Osteoblast (primary cell): ENCODE measurements at regions not wholly inside any gene's neighbourhood (a gene's known extent, or its start where the extent isn't known, plus 50 kb on each side); places are given as distances from the start of the nearest gene placed in this dataset.

Source experiments
- DNase-seq: peaks from one replicate; pipeline ENCODE4 v3.0.0; 2011; ENCODE audit warnings: low spot score, mixed read lengths; ENCODE audit not compliant: insufficient read length; ENCODE audit errors: missing footprints
- H2AFZ ChIP-seq: 2 replicates; pipeline ENCODE4 v1.6.0; 2011; ENCODE audit warnings: mild to moderate bottlenecking, low read length
- H3K27ac ChIP-seq: 2 replicates; pipeline ENCODE4 v1.5.1; 2011; ENCODE audit warnings: mild to moderate bottlenecking, low read depth, low read length, moderate library complexity
- H3K27me3 ChIP-seq: 2 replicates; pipeline ENCODE4 v1.6.0; 2012; ENCODE audit warnings: mild to moderate bottlenecking, control low read depth, inconsistent platforms, low read length, moderate library complexity; ENCODE audit not compliant: insufficient read depth
- H3K36me3 ChIP-seq: 2 replicates; pipeline ENCODE4 v1.5.1; 2011; ENCODE audit warnings: mild to moderate bottlenecking, low read length, control low read depth, moderate library complexity; ENCODE audit not compliant: insufficient read depth
- H3K4me1 ChIP-seq: 2 replicates; pipeline ENCODE4 v1.5.1; 2011; ENCODE audit warnings: mild to moderate bottlenecking, low read length, control low read depth, moderate library complexity; ENCODE audit not compliant: insufficient read depth
- H3K4me2 ChIP-seq: 2 replicates; pipeline ENCODE4 v1.6.0; 2011; ENCODE audit warnings: mild to moderate bottlenecking, low read length; ENCODE audit not compliant: insufficient read depth
- H3K4me3 ChIP-seq: fragments of 200-600 bp; sonication (generic); 3 replicates; pipeline ENCODE4 v1.5.1; 2012; ENCODE audit warnings: mild to moderate bottlenecking, low read length, inconsistent platforms; ENCODE audit not compliant: insufficient read depth
- H3K79me2 ChIP-seq: 2 replicates; pipeline ENCODE4 v1.6.0; 2012; ENCODE audit warnings: mild to moderate bottlenecking, low read length, control low read depth, inconsistent platforms; ENCODE audit not compliant: insufficient read depth
- H3K9me3 ChIP-seq: 2 replicates; pipeline ENCODE4 v1.5.1; 2011; ENCODE audit warnings: low read depth, low read length, control low read depth
- H4K20me1 ChIP-seq: 2 replicates; pipeline ENCODE4 v1.6.0; 2012; ENCODE audit warnings: mild to moderate bottlenecking, low read length, control low read depth; ENCODE audit not compliant: insufficient read depth
- TF ChIP-seq, protein P1 (sequence below): IDR thresholded peaks from 2 replicates; pipeline ENCODE4 v1.5.1; 2011; ENCODE audit warnings: mild to moderate bottlenecking, low read depth, low read length, moderate library complexity; ENCODE audit errors: extremely low read depth

GRCh38 chr15:70241561-70242320, 144.0 kb upstream of the TLE3 start:
- TF ChIP-seq, protein P1, sequence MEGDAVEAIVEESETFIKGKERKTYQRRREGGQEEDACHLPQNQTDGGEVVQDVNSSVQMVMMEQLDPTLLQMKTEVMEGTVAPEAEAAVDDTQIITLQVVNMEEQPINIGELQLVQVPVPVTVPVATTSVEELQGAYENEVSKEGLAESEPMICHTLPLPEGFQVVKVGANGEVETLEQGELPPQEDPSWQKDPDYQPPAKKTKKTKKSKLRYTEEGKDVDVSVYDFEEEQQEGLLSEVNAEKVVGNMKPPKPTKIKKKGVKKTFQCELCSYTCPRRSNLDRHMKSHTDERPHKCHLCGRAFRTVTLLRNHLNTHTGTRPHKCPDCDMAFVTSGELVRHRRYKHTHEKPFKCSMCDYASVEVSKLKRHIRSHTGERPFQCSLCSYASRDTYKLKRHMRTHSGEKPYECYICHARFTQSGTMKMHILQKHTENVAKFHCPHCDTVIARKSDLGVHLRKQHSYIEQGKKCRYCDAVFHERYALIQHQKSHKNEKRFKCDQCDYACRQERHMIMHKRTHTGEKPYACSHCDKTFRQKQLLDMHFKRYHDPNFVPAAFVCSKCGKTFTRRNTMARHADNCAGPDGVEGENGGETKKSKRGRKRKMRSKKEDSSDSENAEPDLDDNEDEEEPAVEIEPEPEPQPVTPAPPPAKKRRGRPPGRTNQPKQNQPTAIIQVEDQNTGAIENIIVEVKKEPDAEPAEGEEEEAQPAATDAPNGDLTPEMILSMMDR: no peak
- Histone ChIP-seq H2AFZ (no peak overlapping the region), H3K4me1 (peaks cover 13% of the 10 kb centered on the region), H3K36me3 (no peaks in the 10 kb centered on the region), H3K79me2 (no peaks in the 10 kb centered on the region), H4K20me1 (no peaks in the 10 kb centered on the region), H3K4me3 (no peak overlapping the region), H3K27ac (no peak overlapping the region), H3K4me2 (no peak overlapping the region), H3K27me3 (no peaks in the 10 kb centered on the region), H3K9me3 (no peaks in the 10 kb centered on the region)
- peak; percentile 50 for DNase-seq

DNA sequence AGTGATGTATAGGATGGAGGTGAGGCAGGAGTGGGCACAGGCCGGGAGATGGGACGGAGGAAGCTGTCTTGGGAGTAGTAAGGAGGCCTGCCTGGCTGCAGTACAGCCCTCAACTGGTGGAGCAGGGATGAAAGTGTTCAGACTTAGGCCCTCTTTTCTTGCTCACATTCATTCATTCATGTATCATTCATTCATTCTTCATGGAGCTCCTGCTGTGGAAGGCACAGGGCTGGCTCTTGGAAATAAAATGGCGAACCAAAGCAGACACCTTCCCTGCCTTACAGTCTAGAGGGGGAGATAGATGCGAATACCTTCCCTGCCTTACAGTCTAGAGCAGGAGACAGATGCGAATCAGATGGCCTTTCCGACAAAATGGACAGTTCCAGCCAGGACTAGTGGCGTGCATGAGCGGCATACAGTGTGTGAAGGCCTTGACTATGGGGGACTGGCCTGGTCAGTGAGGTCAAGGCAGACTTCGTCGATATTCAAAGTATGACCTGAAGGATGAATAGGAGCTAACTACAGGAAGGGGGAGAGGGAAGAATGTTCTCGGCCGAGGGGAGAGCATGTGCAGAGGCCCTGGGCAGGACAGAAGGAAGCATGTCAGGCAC, 143.2 kb upstream of the TLE3 start:
- Histone ChIP-seq H2AFZ (no peak overlapping the region), H3K36me3 (no peaks in the 10 kb centered on the region), H3K9me3 (no peaks in the 10 kb centered on the region), H3K4me3 (no peak overlapping the region), H3K27ac (no peak overlapping the region), H3K27me3 (no peaks in the 10 kb centered on the region), H3K79me2 (no peaks in the 10 kb centered on the region), H4K20me1 (no peaks in the 10 kb centered on the region), H3K4me1 (peaks cover 18% of the 10 kb centered on the region), H3K4me2 (no peak overlapping the region)
- peak; percentile 10 for DNase-seq
- TF ChIP-seq, protein P1: no peak

DNA sequence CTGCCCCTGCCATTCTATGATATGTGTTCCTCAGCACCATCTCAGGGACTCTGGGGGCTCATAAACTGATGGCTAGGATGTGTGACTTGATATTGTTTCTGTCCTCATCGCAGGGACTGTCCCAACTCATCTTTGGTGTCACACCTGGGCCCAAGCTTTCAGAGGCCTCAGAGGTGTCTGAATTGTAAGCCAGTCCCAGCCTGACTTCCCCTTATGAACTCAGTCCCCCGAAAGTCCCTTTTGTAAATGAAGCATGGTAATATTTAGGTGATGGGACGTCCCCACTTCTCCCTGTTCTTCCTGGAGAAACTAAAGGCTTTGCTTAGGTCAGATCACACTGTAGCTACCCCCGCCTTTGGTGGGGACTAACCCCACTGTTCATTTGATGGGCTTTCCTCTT, 142.4 kb upstream of the TLE3 start:
- H3K4me2 ChIP-seq: no peak overlapping the region
- no peaks in the 10 kb centered on the region for H3K9me3 ChIP-seq
- no peaks in the 10 kb centered on the region for H4K20me1 ChIP-seq
- TF ChIP-seq, protein P1: no peak
- DNase-seq: no peak
- H2AFZ ChIP-seq: no peak overlapping the region
- no peak overlapping the region for H3K4me3 ChIP-seq
- H3K79me2 ChIP-seq: no peaks in the 10 kb centered on the region
- H3K27ac ChIP-seq: no peak overlapping the region
- peaks cover 26% of the 10 kb centered on the region for H3K4me1 ChIP-seq
- H3K27me3 ChIP-seq: no peaks in the 10 kb centered on the region
- H3K36me3 ChIP-seq: no peaks in the 10 kb centered on the region

DNA sequence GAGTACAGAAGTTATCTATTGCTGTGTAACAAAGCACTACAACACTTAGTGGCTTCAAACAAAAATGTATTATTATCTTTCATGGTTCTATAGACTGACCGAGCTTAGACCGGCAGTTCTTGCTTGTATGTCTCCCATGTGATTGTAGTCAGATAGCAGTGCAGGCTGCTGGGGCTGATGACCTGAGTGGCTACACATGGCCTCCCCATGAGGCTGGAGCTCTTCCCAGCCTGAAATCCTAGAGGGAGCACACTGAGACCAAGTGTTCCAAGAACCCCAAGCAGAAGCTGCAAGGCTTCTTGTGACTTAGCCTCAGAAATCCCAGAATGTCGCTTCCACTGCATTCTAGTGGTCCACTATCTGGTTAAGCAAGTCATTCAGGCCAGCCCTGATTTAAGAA, 141.2 kb upstream of the TLE3 start:
- H3K9me3 ChIP-seq: no peaks in the 10 kb centered on the region
- peaks cover 38% of the 10 kb centered on the region for H3K4me1 ChIP-seq
- no peak overlapping the region for H3K4me3 ChIP-seq
- no peaks in the 10 kb centered on the region for H3K27me3 ChIP-seq
- DNase-seq: no peak
- no peaks in the 10 kb centered on the region for H3K36me3 ChIP-seq
- H2AFZ ChIP-seq: no peak overlapping the region
- H3K27ac ChIP-seq: no peak overlapping the region
- TF ChIP-seq, protein P1: no peak
- H3K79me2 ChIP-seq: no peaks in the 10 kb centered on the region
- no peaks in the 10 kb centered on the region for H4K20me1 ChIP-seq
- H3K4me2 ChIP-seq: no peak overlapping the region
